Colonic mucosa (tissue), 4 donors: ENCODE measurements at regions not wholly inside any gene's neighbourhood (a gene's known extent, or its start where the extent isn't known, plus 50 kb on each side); places are given as distances from the start of the nearest gene placed in this dataset.

Experiments
- DNase-seq: peaks from one replicate; pipeline ENCODE4 v3.0.0-alpha.2; 2020
- H3K27ac ChIP-seq: fragments of 200-600 bp; one replicate; pipeline ENCODE4 v1.8.0; 2021
- H3K27me3 ChIP-seq: fragments of 200-600 bp; one replicate; pipeline ENCODE4 v1.8.0; 2021
- H3K36me3 ChIP-seq: fragments of 200-600 bp; one replicate; pipeline ENCODE4 v1.8.0; 2021
- H3K4me1 ChIP-seq: fragments of 200-600 bp; one replicate; pipeline ENCODE4 v1.8.0; 2021; ENCODE audit warnings: mild to moderate bottlenecking
- H3K4me3 ChIP-seq: fragments of 200-600 bp; one replicate; pipeline ENCODE4 v1.8.0; 2021
- H3K9ac ChIP-seq, 2 donors: one replicate each; pipeline ENCODE4 v1.7.0; 2013; ENCODE audit warnings: control low read depth in 2 of 2, low read depth in 2 of 2, low read length in 2 of 2
- H3K9me3 ChIP-seq: fragments of 200-600 bp; one replicate; pipeline ENCODE4 v1.8.0; 2021
- intact Hi-C: fragments of 100-400 bp; cut with DNase I; formaldehyde crosslinking; loops from one replicate; pipeline ENCODE4 v1.14.1; 2022
- TF ChIP-seq, protein P1 (sequence below): fragments of 200-600 bp; IDR thresholded peaks from one replicate; pipeline ENCODE4 v1.8.0; 2022; ENCODE audit warnings: antibody characterized with exemption, mild to moderate bottlenecking
- donor health status: healthy.
- donor health status: DM: no; HTN: no; CAD: no.
- donor health status: DM: no; HTN: no; CAD: no.

DNA sequence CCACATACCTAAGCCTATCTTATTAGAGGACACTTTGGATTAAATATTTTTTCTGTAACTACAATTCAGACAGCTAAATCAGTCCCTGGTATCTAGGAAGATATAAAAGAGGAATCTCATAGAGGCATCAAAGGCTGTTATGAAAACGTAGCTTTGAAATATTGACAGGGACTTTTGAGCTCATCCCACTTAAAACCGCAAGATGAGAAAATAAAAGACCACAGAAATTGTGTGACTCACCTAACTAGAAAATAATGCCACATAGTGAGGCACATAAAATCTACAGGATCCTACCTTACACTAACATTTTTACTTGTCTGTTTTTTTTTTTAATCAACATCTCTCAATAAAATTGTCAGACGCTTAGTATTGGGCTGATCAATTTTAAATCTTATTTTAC, 686.5 kb upstream of the COX7C start:
- Histone ChIP-seq H3K27me3 (no peaks in the 10 kb centered on the region), H3K36me3 (no peaks in the 10 kb centered on the region), H3K4me1 (no peaks in the 10 kb centered on the region), H3K4me3 (no peak overlapping the region), H3K27ac (no peak overlapping the region), H3K9me3 (no peaks in the 10 kb centered on the region), H3K9ac (no peak overlapping the region)
- no peak for DNase-seq
- intact Hi-C loops, result no loop called here
- TF ChIP-seq, protein P1, sequence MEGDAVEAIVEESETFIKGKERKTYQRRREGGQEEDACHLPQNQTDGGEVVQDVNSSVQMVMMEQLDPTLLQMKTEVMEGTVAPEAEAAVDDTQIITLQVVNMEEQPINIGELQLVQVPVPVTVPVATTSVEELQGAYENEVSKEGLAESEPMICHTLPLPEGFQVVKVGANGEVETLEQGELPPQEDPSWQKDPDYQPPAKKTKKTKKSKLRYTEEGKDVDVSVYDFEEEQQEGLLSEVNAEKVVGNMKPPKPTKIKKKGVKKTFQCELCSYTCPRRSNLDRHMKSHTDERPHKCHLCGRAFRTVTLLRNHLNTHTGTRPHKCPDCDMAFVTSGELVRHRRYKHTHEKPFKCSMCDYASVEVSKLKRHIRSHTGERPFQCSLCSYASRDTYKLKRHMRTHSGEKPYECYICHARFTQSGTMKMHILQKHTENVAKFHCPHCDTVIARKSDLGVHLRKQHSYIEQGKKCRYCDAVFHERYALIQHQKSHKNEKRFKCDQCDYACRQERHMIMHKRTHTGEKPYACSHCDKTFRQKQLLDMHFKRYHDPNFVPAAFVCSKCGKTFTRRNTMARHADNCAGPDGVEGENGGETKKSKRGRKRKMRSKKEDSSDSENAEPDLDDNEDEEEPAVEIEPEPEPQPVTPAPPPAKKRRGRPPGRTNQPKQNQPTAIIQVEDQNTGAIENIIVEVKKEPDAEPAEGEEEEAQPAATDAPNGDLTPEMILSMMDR, result no peak

- no peaks in the 10 kb centered on the region for H3K36me3 ChIP-seq
- intact Hi-C loops, result no loop called here
- TF ChIP-seq, protein P1, result no peak
- H3K27me3 ChIP-seq, result no peaks in the 10 kb centered on the region
- DNase-seq, result no peak
- H3K4me1 ChIP-seq, result no peaks in the 10 kb centered on the region
- no peak overlapping the region for H3K9ac ChIP-seq
- H3K27ac ChIP-seq, result no peak overlapping the region
- no peaks in the 10 kb centered on the region for H3K9me3 ChIP-seq
- no peak overlapping the region for H3K4me3 ChIP-seq
Observed at GRCh38 chr5:85938201-85938600, 679.5 kb upstream of the COX7C start.

DNA sequence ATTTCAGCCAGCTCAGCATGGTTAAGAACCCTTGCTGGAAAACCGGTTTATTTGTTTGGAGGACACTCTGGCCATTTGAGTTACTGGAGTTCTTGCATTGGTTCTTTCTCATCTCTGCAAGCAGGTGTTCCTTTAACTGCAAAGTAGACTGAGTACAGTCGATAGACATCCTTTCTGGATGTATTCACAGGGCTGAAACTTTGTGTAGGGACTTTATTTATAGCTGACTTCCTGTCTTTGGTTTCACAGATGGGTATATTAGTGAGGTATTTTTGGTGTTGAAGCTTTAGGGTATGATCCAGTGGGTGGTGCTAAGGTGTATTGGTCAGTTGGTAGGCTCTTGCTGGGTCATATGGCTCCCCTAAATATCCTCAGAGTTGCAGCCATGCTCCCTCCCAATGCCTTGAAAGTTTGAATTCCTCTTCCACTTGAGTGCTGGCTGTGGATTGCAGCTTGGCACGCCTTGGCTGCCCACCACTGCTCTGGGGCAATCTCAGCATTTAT, 666.0 kb upstream of the COX7C start:
- DNase-seq, result no peak
- no peaks in the 10 kb centered on the region for H3K36me3 ChIP-seq
- no peaks in the 10 kb centered on the region for H3K9me3 ChIP-seq
- H3K9ac ChIP-seq, result no peak overlapping the region
- intact Hi-C loops, result no loop called here
- H3K27me3 ChIP-seq, result no peaks in the 10 kb centered on the region
- H3K4me3 ChIP-seq, result no peak overlapping the region
- TF ChIP-seq, protein P1, result no peak
- H3K4me1 ChIP-seq, result no peaks in the 10 kb centered on the region
- H3K27ac ChIP-seq, result no peak overlapping the region

DNA sequence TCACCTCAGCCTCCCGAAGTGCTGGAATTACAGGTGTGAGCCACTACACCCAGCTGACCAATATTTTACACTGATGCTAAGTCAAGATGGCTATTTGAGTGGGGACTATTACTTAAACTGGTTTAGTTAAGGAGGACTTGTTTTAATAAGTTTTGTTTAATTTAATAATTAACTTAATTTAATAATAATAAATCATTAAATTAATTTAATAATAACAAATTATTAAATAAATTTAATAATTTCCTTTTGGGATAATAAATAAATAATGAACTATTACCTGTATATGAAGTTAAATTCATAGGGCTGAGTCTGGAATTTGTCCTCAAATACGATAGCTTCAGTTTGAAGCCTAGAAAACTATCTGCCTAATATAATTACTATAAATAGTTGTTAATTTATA, 665.1 kb upstream of the COX7C start:
- H3K9me3 ChIP-seq, result no peaks in the 10 kb centered on the region
- intact Hi-C loops, result no loop called here
- DNase-seq, result no peak
- TF ChIP-seq, protein P1, result no peak
- H3K4me1 ChIP-seq, result no peaks in the 10 kb centered on the region
- H3K27ac ChIP-seq, result no peak overlapping the region
- no peaks in the 10 kb centered on the region for H3K27me3 ChIP-seq
- H3K36me3 ChIP-seq, result no peaks in the 10 kb centered on the region
- H3K4me3 ChIP-seq, result no peak overlapping the region
- H3K9ac ChIP-seq, result no peak overlapping the region

GRCh38 chr5:85967681-85968080, 650.1 kb upstream of the COX7C start:
- TF ChIP-seq, protein P1, result no peak

More at GRCh38 chr5:85967681-85968080, 650.1 kb upstream of the COX7C start:
- Histone ChIP-seq H3K27me3 (no peaks in the 10 kb centered on the region), H3K9me3 (no peaks in the 10 kb centered on the region), H3K4me1 (no peaks in the 10 kb centered on the region), H3K36me3 (no peaks in the 10 kb centered on the region), H3K9ac (no peak overlapping the region), H3K4me3 (no peak overlapping the region), H3K27ac (no peak overlapping the region)
- intact Hi-C loops, result no loop called here
- no peak for DNase-seq
